MG63 (cell line): ENCODE measurements at regions not wholly inside any gene's neighbourhood (a gene's known extent, or its start where the extent isn't known, plus 50 kb on each side); places are given as distances from the start of the nearest gene placed in this dataset.

Experiments
- DNase-seq: peaks from one replicate; pipeline ENCODE4 v3.0.0-alpha.2; 2020
- H3K27me3 ChIP-seq: fragments of 250-450 bp; sonication (Bioruptor Pico); 2 replicates; pipeline ENCODE4 v1.5.1; 2020; ENCODE audit warnings: mild to moderate bottlenecking, moderate library complexity
- H3K36me3 ChIP-seq: fragments of 250-450 bp; sonication (Bioruptor Pico); 2 replicates; pipeline ENCODE4 v1.5.1; 2020; ENCODE audit warnings: mild to moderate bottlenecking, moderate library complexity
- H3K4me3 ChIP-seq: fragments of 250-450 bp; sonication (Bioruptor Pico); 2 replicates; pipeline ENCODE4 v1.5.1; 2020; ENCODE audit warnings: mild to moderate bottlenecking, moderate library complexity
- H3K9me3 ChIP-seq: fragments of 250-450 bp; sonication (Bioruptor Pico); 2 replicates; pipeline ENCODE4 v1.5.1; 2020; ENCODE audit warnings: mild to moderate bottlenecking, moderate library complexity

- Histone ChIP-seq H3K4me3 (no peak overlapping the region), H3K36me3 (no peaks in the 10 kb centered on the region), H3K27me3 (no peaks in the 10 kb centered on the region), H3K9me3 (no peaks in the 10 kb centered on the region)
- no peak for DNase-seq
These were observed 740.9 kb downstream of the CDH8 start for GRCh38 chr16:61295311-61295710.

GRCh38 chr16:61289141-61289540, 747.1 kb downstream of the CDH8 start:
- no peak overlapping the region for H3K4me3 ChIP-seq
- no peaks in the 10 kb centered on the region for H3K9me3 ChIP-seq
- H3K36me3 ChIP-seq, result no peaks in the 10 kb centered on the region
- no peaks in the 10 kb centered on the region for H3K27me3 ChIP-seq
- DNase-seq, result no peak

- no peak for DNase-seq
- Histone ChIP-seq H3K27me3 (no peaks in the 10 kb centered on the region), H3K36me3 (no peaks in the 10 kb centered on the region), H3K9me3 (no peaks in the 10 kb centered on the region), H3K4me3 (no peak overlapping the region)
These were observed 758.4 kb downstream of the CDH8 start for GRCh38 chr16:61277849-61278248.

- H3K9me3 ChIP-seq, result no peaks in the 10 kb centered on the region
- H3K36me3 ChIP-seq, result no peaks in the 10 kb centered on the region
These were observed 762.0 kb downstream of the CDH8 start for GRCh38 chr16:61274211-61274610.

GRCh38 chr16:61270726-61271125, 765.5 kb downstream of the CDH8 start:
- Histone ChIP-seq H3K36me3 (no peaks in the 10 kb centered on the region), H3K4me3 (no peak overlapping the region), H3K9me3 (no peaks in the 10 kb centered on the region), H3K27me3 (no peaks in the 10 kb centered on the region)
- DNase-seq, result no peak

More at GRCh38 chr16:61274211-61274610, 762.0 kb downstream of the CDH8 start:
- no peak for DNase-seq
- Histone ChIP-seq H3K4me3 (no peak overlapping the region), H3K27me3 (no peaks in the 10 kb centered on the region)

- Histone ChIP-seq H3K27me3 (no peaks in the 10 kb centered on the region), H3K36me3 (no peaks in the 10 kb centered on the region), H3K4me3 (no peak overlapping the region), H3K9me3 (no peaks in the 10 kb centered on the region)
- no peak for DNase-seq
These were observed 772.8 kb downstream of the CDH8 start for GRCh38 chr16:61263400-61263799.

GRCh38 chr16:61261315-61261714, 774.9 kb downstream of the CDH8 start:
- no peak for DNase-seq
- Histone ChIP-seq H3K36me3 (no peaks in the 10 kb centered on the region), H3K9me3 (no peaks in the 10 kb centered on the region), H3K4me3 (no peak overlapping the region), H3K27me3 (no peaks in the 10 kb centered on the region)

- Histone ChIP-seq H3K4me3 (no peak overlapping the region), H3K27me3 (no peaks in the 10 kb centered on the region)
These were observed 789.6 kb downstream of the CDH8 start for GRCh38 chr16:61246592-61246991.

GRCh38 chr16:61243954-61244353, 792.3 kb downstream of the CDH8 start:
- no peaks in the 10 kb centered on the region for H3K9me3 ChIP-seq
- H3K27me3 ChIP-seq, result no peaks in the 10 kb centered on the region
- DNase-seq, result no peak
- no peaks in the 10 kb centered on the region for H3K36me3 ChIP-seq
- no peak overlapping the region for H3K4me3 ChIP-seq

More at GRCh38 chr16:61246592-61246991, 789.6 kb downstream of the CDH8 start:
- no peak for DNase-seq
- H3K36me3 ChIP-seq, result no peaks in the 10 kb centered on the region
- no peaks in the 10 kb centered on the region for H3K9me3 ChIP-seq

- Histone ChIP-seq H3K9me3 (no peaks in the 10 kb centered on the region), H3K4me3 (no peak overlapping the region), H3K27me3 (no peaks in the 10 kb centered on the region), H3K36me3 (no peaks in the 10 kb centered on the region)
- no peak for DNase-seq
These were observed 798.3 kb downstream of the CDH8 start for GRCh38 chr16:61237884-61238485.

GRCh38 chr16:61233713-61234112, 802.5 kb downstream of the CDH8 start:
- Histone ChIP-seq H3K36me3 (no peaks in the 10 kb centered on the region), H3K4me3 (no peak overlapping the region), H3K9me3 (no peaks in the 10 kb centered on the region), H3K27me3 (no peaks in the 10 kb centered on the region)
- no peak for DNase-seq

- DNase-seq, result no peak
- Histone ChIP-seq H3K27me3 (no peaks in the 10 kb centered on the region), H3K4me3 (no peak overlapping the region), H3K9me3 (no peaks in the 10 kb centered on the region), H3K36me3 (no peaks in the 10 kb centered on the region)
These were observed 807.9 kb downstream of the CDH8 start for GRCh38 chr16:61228371-61228770.

- DNase-seq, result no peak
- Histone ChIP-seq H3K27me3 (no peaks in the 10 kb centered on the region), H3K9me3 (no peaks in the 10 kb centered on the region), H3K36me3 (no peaks in the 10 kb centered on the region), H3K4me3 (no peak overlapping the region)
These were observed 820.6 kb downstream of the CDH8 start for GRCh38 chr16:61215605-61216004.

- no peak overlapping the region for H3K4me3 ChIP-seq
- no peaks in the 10 kb centered on the region for H3K27me3 ChIP-seq
- no peaks in the 10 kb centered on the region for H3K36me3 ChIP-seq
- DNase-seq, result no peak
- H3K9me3 ChIP-seq, result no peaks in the 10 kb centered on the region
These were observed 821.5 kb downstream of the CDH8 start for GRCh38 chr16:61214780-61215179.

- no peaks in the 10 kb centered on the region for H3K27me3 ChIP-seq
- H3K36me3 ChIP-seq, result no peaks in the 10 kb centered on the region
- H3K9me3 ChIP-seq, result no peaks in the 10 kb centered on the region
- H3K4me3 ChIP-seq, result no peak overlapping the region
- DNase-seq, result no peak
These were observed 826.2 kb downstream of the CDH8 start for GRCh38 chr16:61210076-61210475.

- no peak overlapping the region for H3K4me3 ChIP-seq
- DNase-seq, result no peak
- H3K36me3 ChIP-seq, result no peaks in the 10 kb centered on the region
- no peaks in the 10 kb centered on the region for H3K9me3 ChIP-seq
- H3K27me3 ChIP-seq, result no peaks in the 10 kb centered on the region
These were observed 841.2 kb downstream of the CDH8 start for GRCh38 chr16:61195006-61195405.

GRCh38 chr16:61194573-61194972, 841.7 kb downstream of the CDH8 start:
- DNase-seq, result no peak
- no peak overlapping the region for H3K4me3 ChIP-seq
- no peaks in the 10 kb centered on the region for H3K27me3 ChIP-seq
- no peaks in the 10 kb centered on the region for H3K36me3 ChIP-seq
- no peaks in the 10 kb centered on the region for H3K9me3 ChIP-seq

GRCh38 chr16:61182391-61182790, 853.8 kb downstream of the CDH8 start:
- H3K9me3 ChIP-seq, result no peaks in the 10 kb centered on the region
- DNase-seq, result no peak
- no peaks in the 10 kb centered on the region for H3K27me3 ChIP-seq
- H3K36me3 ChIP-seq, result no peaks in the 10 kb centered on the region
- no peak overlapping the region for H3K4me3 ChIP-seq

- no peak for DNase-seq
These were observed 854.3 kb downstream of the CDH8 start for GRCh38 chr16:61181982-61182381.

More at GRCh38 chr16:61181982-61182381, 854.3 kb downstream of the CDH8 start:
- H3K4me3 ChIP-seq, result no peak overlapping the region
- no peaks in the 10 kb centered on the region for H3K9me3 ChIP-seq
- H3K27me3 ChIP-seq, result no peaks in the 10 kb centered on the region
- no peaks in the 10 kb centered on the region for H3K36me3 ChIP-seq
